T-cell (primary cell): ENCODE measurements at regions not wholly inside any gene's neighbourhood (a gene's known extent, or its start where the extent isn't known, plus 50 kb on each side); places are given as distances from the start of the nearest gene placed in this dataset.

Source experiments
- ATAC-seq, 4 experiments: fragments of 200-7000 bp in 3 of 4; fragments of 150-1000 bp in 1 of 4; cut with Tn5 transposase; replicated peaks in 1 of 4; 1 replicate in 3 of 4; 2 replicates in 1 of 4; pipeline ENCODE4 v1.10.0; 2021; ENCODE audit warnings: moderate library complexity in 3 of 4, mild to moderate bottlenecking in 2 of 4, moderate number of reproducible peaks in 1 of 4
- CTCF ChIA-PET, 2 donors: fragments of 300-600 bp; sonication (Branson Sonifier 250); formaldehyde crosslinking; loops; one replicate each; lab custom pipeline; 2022; ENCODE audit warnings: antibody characterized with exemption in 2 of 2; lab: Charles Lee
- POLR2A ChIA-PET, 2 donors: fragments of 300-600 bp; sonication (Branson Sonifier 250); formaldehyde crosslinking; loops; one replicate each; lab custom pipeline; 2022; ENCODE audit warnings: antibody characterized with exemption in 2 of 2; lab: Charles Lee
- DNase-seq, 35 experiments: peaks; one replicate each; pipeline versions ENCODE4 v3.0.0 to v3.0.0-alpha.2; 2013 to 2023
- H3K27ac ChIP-seq: one replicate; pipeline ENCODE4 v1.5.1; 2013; ENCODE audit warnings: low read length
- H3K27me3 ChIP-seq, 2 experiments: replicated peaks in 1 of 2; 1 replicate in 1 of 2; 2 replicates in 1 of 2; pipeline versions ENCODE4 v1.6.1 to v1.7.0; 2013; ENCODE audit warnings: low read length in 1 of 2, mixed read lengths in 1 of 2; ENCODE audit not compliant: control insufficient read depth in 2 of 2, insufficient read depth in 2 of 2; ENCODE audit errors: extremely low read depth in 1 of 2
- H3K36me3 ChIP-seq, 2 donors: 1 replicate in 1 of 2; 2 replicates in 1 of 2; pipeline versions ENCODE4 v1.6.1 to v1.7.0; 2013; ENCODE audit warnings: low read length in 1 of 2; ENCODE audit not compliant: control insufficient read depth in 2 of 2, insufficient read depth in 1 of 2; ENCODE audit errors: extremely low read depth in 1 of 2
- H3K4me1 ChIP-seq, 2 experiments: 1 replicate in 1 of 2; 2 replicates in 1 of 2; pipeline versions ENCODE4 v1.6.1 to v1.7.0; 2013; ENCODE audit warnings: low read length in 2 of 2, mixed read lengths in 1 of 2; ENCODE audit not compliant: insufficient read depth in 2 of 2, control insufficient read depth in 1 of 2; ENCODE audit errors: extremely low read depth in 1 of 2
- H3K4me3 ChIP-seq, 2 donors: 1 replicate in 1 of 2; 2 replicates in 1 of 2; pipeline versions ENCODE4 v1.5.1 to v1.7.0; 2013; ENCODE audit warnings: mild to moderate bottlenecking in 2 of 2, low read length in 1 of 2, moderate library complexity in 1 of 2; ENCODE audit not compliant: control insufficient read depth in 1 of 2; ENCODE audit errors: extremely low read depth in 1 of 2
- H3K9me3 ChIP-seq: 2 replicates; pipeline ENCODE4 v1.7.0; 2013
- H3K27ac Mint-ChIP-seq, 2 donors: one replicate each; pipeline ENCODE4 v1.8.0; 2020 to 2021; ENCODE audit warnings: mild to moderate bottlenecking in 2 of 2, mixed read lengths in 2 of 2
- H3K27me3 Mint-ChIP-seq, 2 donors: one replicate each; pipeline ENCODE4 v1.8.0; 2021 to 2022; ENCODE audit warnings: mixed read lengths in 2 of 2
- H3K36me3 Mint-ChIP-seq: one replicate; pipeline ENCODE4 v1.8.0; 2021; ENCODE audit warnings: mixed read lengths
- H3K4me1 Mint-ChIP-seq, 3 donors: one replicate each; pipeline ENCODE4 v1.8.0; 2020 to 2022; ENCODE audit warnings: mixed read lengths in 3 of 3, mild to moderate bottlenecking in 1 of 3
- H3K4me3 Mint-ChIP-seq, 3 donors: one replicate each; pipeline ENCODE4 v1.8.0; 2020 to 2022; ENCODE audit warnings: mild to moderate bottlenecking in 3 of 3, mixed read lengths in 3 of 3, moderate library complexity in 3 of 3
- H3K9me3 Mint-ChIP-seq, 3 donors: one replicate each; pipeline ENCODE4 v1.8.0; 2020 to 2022; ENCODE audit warnings: mixed read lengths in 3 of 3
- WGBS: methylation state at CpG from one replicate; pipeline ENCODE4 v1.1.5; 2013; ENCODE audit warnings: missing lambda C conversion rate; ENCODE audit not compliant: insufficient coverage; 5-methylcytosine and 5-hydroxymethylcytosine counted together

GRCh38 chr12:92608151-92609091 is 94.4 kb upstream of the PLEKHG7 start:
- Mint-ChIP-seq H3K36me3 (no peaks in the 10 kb centered on the region), H3K27ac (peak overlapping the region in 1 of 2 donors; percentile 57), H3K4me3 (peak overlapping the region in 1 of 3 donors; percentile 72), H3K4me1 (peaks cover 10 to 21% (median 20%) of the 10 kb centered on the region in 3 donors), H3K27me3 (no peaks in the 10 kb centered on the region), H3K9me3 (no peaks in the 10 kb centered on the region)
- H3K4me1 ChIP-seq, result no peaks in the 10 kb centered on the region
- ChIA-PET POLR2A (interaction anchor here in 1 of 2 donors (0.5 to 1.1 kb wide), 5 partner anchors 15 to 797 kb away, joined by 3 to 8 read pairs (median 5); no protein-coding TSS in a partner anchor), CTCF (interaction anchor here in 1 of 2 donors (0.5 to 1.3 kb wide), 6 partner anchors 14 to 811 kb away, joined by 3 to 11 read pairs (median 4); no protein-coding TSS in a partner anchor)
- H3K27me3 ChIP-seq, result no peaks in the 10 kb centered on the region
- DNase-seq (peak in 1 of 35 experiments; percentile 61), ATAC-seq (peak in 2 of 4 experiments; percentile 30 to 46)
- WGBS, result 37% methylated on average over 6 of the region's 8 CpGs
- H3K27ac ChIP-seq, result no peak overlapping the region
- H3K36me3 ChIP-seq, result no peaks in the 10 kb centered on the region
- no peaks in the 10 kb centered on the region for H3K9me3 ChIP-seq
- H3K4me3 ChIP-seq, result no peak overlapping the region

- Mint-ChIP-seq H3K27ac (no peak overlapping the region), H3K9me3 (peaks cover 0 to 2% (median 1%) of the 10 kb centered on the region in 3 donors), H3K4me1 (peaks cover 10 to 29% (median 26%) of the 10 kb centered on the region in 3 donors), H3K4me3 (no peak overlapping the region), H3K27me3 (no peaks in the 10 kb centered on the region), H3K36me3 (peaks cover 2% of the 10 kb centered on the region)
- ChIA-PET CTCF (interaction anchor here in 1 of 2 donors (0.8 kb wide), 1 partner anchor 9 kb away, joined by 3 read pairs; no protein-coding TSS in a partner anchor), POLR2A (interaction anchor here in 1 of 2 donors (0.7 to 1.1 kb wide), 2 partner anchors 17 to 461 kb away, joined by 3 to 4 read pairs; partner anchors contain the start of gene BTG1)
- Histone ChIP-seq H3K9me3 (no peaks in the 10 kb centered on the region), H3K4me3 (no peak overlapping the region), H3K4me1 (no peaks in the 10 kb centered on the region), H3K27me3 (no peaks in the 10 kb centered on the region), H3K36me3 (no peaks in the 10 kb centered on the region), H3K27ac (no peak overlapping the region)
- DNase-seq (no peak), ATAC-seq (no peak)
- WGBS, result no CpG with 5 or more reads among the region's 2 CpGs
Measured at GRCh38 chr12:92606956-92607355, 95.8 kb upstream of the PLEKHG7 start.

DNA sequence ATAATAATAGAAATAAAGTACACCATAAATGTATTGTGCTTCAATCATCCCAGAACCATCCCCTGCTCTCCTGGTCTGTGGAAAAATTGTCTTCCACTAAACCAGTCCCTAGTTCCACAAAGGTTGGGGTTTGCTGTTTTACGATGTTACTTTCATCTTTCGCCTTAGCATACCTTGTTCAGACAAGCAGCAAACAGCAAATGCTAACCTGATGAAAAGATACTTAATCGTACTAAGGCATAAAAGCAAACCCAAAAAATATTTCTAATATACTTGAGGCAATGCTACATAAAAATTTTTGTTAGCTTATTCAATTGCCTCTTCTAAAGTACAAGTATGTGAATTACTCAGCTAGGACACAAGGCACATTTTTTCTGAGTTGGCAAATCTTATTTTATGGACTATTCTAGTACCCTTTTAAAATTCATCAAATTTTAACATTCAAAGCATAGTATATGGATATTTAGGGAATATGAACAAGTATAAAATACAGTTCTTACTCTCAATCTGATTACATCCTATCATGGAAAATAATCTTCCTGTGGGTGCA is 97.1 kb upstream of the PLEKHG7 start:
- no peak overlapping the region for H3K27ac ChIP-seq
- ATAC-seq (no peak), DNase-seq (no peak)
- no peaks in the 10 kb centered on the region for H3K36me3 ChIP-seq
- no peaks in the 10 kb centered on the region for H3K27me3 ChIP-seq
- peaks cover 10 to 31% (median 26%) of the 10 kb centered on the region in 3 donors for H3K4me1 Mint-ChIP-seq
- peaks cover 7% of the 10 kb centered on the region for H3K36me3 Mint-ChIP-seq
- H3K4me1 ChIP-seq, result no peaks in the 10 kb centered on the region
- H3K9me3 Mint-ChIP-seq, result peaks cover 1 to 10% (median 10%) of the 10 kb centered on the region in 3 donors
- no peak overlapping the region for H3K4me3 Mint-ChIP-seq
- H3K9me3 ChIP-seq, result no peaks in the 10 kb centered on the region
- no peaks in the 10 kb centered on the region for H3K27me3 Mint-ChIP-seq
- ChIA-PET CTCF (interaction anchor here in 1 of 2 donors (0.6 to 1.0 kb wide), 2 partner anchors 405 to 1223 kb away, joined by 3 read pairs; no protein-coding TSS in a partner anchor), POLR2A (no interaction called here)
- WGBS, result 100% methylated on average over 1 of the region's 3 CpGs
- H3K27ac Mint-ChIP-seq, result no peak overlapping the region
- no peak overlapping the region for H3K4me3 ChIP-seq

GRCh38 chr12:92604786-92605185 is 98.0 kb upstream of the PLEKHG7 start:
- Histone ChIP-seq H3K4me1 (no peaks in the 10 kb centered on the region), H3K36me3 (no peaks in the 10 kb centered on the region), H3K27ac (no peak overlapping the region), H3K9me3 (no peaks in the 10 kb centered on the region), H3K27me3 (no peaks in the 10 kb centered on the region), H3K4me3 (no peak overlapping the region)
- peaks cover 9% of the 10 kb centered on the region for H3K36me3 Mint-ChIP-seq
- ChIA-PET POLR2A (interaction anchor here in 1 of 2 donors (0.5 kb wide), 1 partner anchor 746 kb away, joined by 3 read pairs; no protein-coding TSS in a partner anchor), CTCF (no interaction called here)
- no peak overlapping the region for H3K27ac Mint-ChIP-seq
- H3K27me3 Mint-ChIP-seq, result no peaks in the 10 kb centered on the region
- DNase-seq, result no peak
- peaks cover 5 to 14% (median 11%) of the 10 kb centered on the region in 3 donors for H3K9me3 Mint-ChIP-seq
- no peak for ATAC-seq
- H3K4me3 Mint-ChIP-seq, result no peak overlapping the region
- H3K4me1 Mint-ChIP-seq, result peaks cover 10 to 31% (median 26%) of the 10 kb centered on the region in 3 donors

- Mint-ChIP-seq H3K27ac (peak overlapping the region; percentile 85 to 87), H3K4me1 (peaks cover 10 to 34% (median 26%) of the 10 kb centered on the region in 3 donors), H3K9me3 (peaks cover 11 to 22% (median 12%) of the 10 kb centered on the region in 3 donors), H3K27me3 (no peaks in the 10 kb centered on the region), H3K4me3 (no peak overlapping the region), H3K36me3 (peaks cover 16% of the 10 kb centered on the region)
- Histone ChIP-seq H3K27me3 (no peaks in the 10 kb centered on the region), H3K27ac (no peak overlapping the region), H3K36me3 (no peaks in the 10 kb centered on the region), H3K4me3 (no peak overlapping the region), H3K9me3 (no peaks in the 10 kb centered on the region), H3K4me1 (no peaks in the 10 kb centered on the region)
- ATAC-seq (peak; percentile 47 to 75 (median 65)), DNase-seq (peak in 1 of 35 experiments; percentile 31)
- POLR2A ChIA-PET, result no interaction called here
- CTCF ChIA-PET, result no interaction called here
- no CpG with 5 or more reads among the region's 2 CpGs for WGBS
Measured at GRCh38 chr12:92603741-92604432, 98.9 kb upstream of the PLEKHG7 start.
